Loucy (cell line): ENCODE measurements at regions not wholly inside any gene's neighbourhood (a gene's known extent, or its start where the extent isn't known, plus 50 kb on each side); places are given as distances from the start of the nearest gene placed in this dataset.

Source experiments
- EZH2phosphoT487 ChIP-seq: fragments of 200-600 bp; IDR thresholded peaks from 2 replicates; pipeline ENCODE4 v1.6.1; 2018; ENCODE audit warnings: antibody characterized with exemption, mild to moderate bottlenecking, moderate library complexity, borderline replicate concordance
- TF ChIP-seq, protein P1 (sequence below): fragments of 200-600 bp; sonication (generic); conservative IDR thresholded peaks from 2 replicates; pipeline ENCODE4 v1.5.1; 2014; ENCODE audit warnings: mild to moderate bottlenecking, antibody characterized with exemption, low read length

DNA sequence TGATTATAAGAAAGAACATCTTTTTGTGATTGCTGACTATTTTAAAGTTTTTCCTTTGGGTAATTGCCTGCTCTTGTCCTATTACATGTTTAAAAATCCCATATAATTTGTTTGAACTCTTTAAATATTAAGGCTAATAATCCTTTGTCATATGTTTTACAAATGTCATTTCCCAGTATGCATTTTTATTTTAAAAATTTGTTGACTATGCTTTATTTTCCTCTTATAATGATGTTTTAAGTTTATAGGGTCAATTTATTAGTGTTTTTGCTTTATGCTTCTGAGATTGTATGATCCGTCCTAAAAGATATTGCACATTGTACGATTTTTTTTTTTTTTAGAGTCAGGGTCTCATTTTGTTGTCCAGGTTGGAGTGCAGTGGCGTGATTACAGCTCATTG lies 297.2 kb downstream of the RNF144B start:
- TF ChIP-seq, protein P1, sequence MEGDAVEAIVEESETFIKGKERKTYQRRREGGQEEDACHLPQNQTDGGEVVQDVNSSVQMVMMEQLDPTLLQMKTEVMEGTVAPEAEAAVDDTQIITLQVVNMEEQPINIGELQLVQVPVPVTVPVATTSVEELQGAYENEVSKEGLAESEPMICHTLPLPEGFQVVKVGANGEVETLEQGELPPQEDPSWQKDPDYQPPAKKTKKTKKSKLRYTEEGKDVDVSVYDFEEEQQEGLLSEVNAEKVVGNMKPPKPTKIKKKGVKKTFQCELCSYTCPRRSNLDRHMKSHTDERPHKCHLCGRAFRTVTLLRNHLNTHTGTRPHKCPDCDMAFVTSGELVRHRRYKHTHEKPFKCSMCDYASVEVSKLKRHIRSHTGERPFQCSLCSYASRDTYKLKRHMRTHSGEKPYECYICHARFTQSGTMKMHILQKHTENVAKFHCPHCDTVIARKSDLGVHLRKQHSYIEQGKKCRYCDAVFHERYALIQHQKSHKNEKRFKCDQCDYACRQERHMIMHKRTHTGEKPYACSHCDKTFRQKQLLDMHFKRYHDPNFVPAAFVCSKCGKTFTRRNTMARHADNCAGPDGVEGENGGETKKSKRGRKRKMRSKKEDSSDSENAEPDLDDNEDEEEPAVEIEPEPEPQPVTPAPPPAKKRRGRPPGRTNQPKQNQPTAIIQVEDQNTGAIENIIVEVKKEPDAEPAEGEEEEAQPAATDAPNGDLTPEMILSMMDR = no peak
- TF ChIP-seq EZH2phosphoT487 = no peak
